GM11168 (cell line): ENCODE measurements at regions not wholly inside any gene's neighbourhood (a gene's known extent, or its start where the extent isn't known, plus 50 kb on each side); places are given as distances from the start of the nearest gene placed in this dataset.

Experiments used
- in situ Hi-C: fragments of 300-500 bp; cut with MboI; formaldehyde crosslinking; loops from one replicate; pipeline ENCODE4 v1.12.0; 2022; ENCODE audit warnings: low sequenced_read_pairs; ENCODE audit not compliant: unreplicated experiment

DNA sequence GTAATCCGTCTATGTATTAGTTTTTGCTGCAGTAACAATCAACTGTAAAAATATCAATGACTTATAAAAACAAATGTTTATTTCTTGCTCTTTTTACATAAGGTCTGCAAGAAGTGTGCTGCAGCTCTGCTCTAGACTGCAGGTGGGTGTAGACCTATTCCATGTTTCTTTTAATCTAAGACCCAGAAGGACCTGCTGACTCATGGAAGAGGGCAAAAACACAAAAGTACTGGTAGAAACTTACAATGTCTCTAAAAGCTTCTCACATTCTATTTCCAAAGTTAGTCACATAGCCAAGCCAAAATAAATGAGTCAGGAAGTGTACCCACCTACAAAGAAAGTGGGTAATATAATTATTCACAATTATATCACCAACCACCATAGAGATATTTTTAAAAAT is 435.9 kb upstream of the FAT3 start:
- in situ Hi-C loops, result no loop called here

DNA sequence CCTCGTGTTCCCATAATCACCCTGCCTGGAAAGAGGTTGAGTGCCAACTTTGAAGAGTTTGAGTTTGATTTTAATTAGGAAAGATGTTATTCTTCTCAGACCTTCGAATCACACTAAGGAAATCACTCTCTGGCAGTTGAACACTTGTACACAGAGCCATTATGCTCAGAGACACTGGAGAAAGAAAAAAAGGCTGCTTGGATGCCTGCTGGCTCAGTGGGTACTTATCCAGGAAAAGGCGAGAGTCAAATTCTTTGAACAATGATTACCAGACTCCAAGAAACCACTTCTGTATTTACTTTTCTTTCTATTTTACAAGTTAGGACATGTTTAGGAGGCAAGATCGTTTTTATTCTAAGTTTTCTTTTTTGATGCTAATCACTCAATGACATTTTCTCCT is 438.5 kb upstream of the FAT3 start:
- in situ Hi-C loops, result no loop called here

DNA sequence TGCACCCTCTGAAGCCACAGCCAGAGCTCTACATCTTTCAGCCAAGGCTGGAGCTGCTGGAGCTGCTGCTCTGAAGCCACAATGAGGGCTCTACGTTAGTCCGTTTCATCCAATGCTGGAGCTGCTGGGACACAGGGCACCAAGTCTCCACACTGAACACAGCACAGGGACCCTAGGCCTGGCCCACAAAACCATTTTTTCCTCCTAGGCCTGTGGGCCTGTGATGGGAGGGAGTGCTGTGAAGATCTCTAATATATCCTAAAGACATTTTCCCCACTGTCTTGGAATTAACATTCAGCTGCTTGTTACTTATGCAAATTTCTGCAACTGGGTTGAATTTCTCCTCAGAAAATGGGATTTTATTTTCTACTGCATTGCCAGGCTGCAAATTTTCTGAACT is 441.4 kb upstream of the FAT3 start:
- in situ Hi-C loops, result no loop called here

DNA sequence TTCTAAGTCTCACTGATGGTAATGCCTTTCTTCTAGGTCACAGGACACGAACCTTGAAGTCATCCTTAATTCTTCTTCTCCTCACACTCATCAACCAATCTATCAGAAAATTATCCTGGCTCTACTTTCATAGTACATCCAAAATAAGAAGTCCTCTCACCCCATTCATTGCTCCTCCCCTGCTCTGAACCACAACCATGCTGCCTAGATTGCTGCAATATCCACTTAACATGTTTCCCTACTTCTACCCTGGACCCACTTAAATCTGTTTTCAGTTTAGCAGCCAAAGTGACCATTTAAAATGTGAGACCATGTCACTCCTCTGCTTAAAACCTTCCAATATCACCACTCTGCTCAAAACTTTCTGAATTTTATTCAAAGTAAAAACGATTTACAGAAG is 445.9 kb upstream of the FAT3 start:
- in situ Hi-C loops, result no loop called here

DNA sequence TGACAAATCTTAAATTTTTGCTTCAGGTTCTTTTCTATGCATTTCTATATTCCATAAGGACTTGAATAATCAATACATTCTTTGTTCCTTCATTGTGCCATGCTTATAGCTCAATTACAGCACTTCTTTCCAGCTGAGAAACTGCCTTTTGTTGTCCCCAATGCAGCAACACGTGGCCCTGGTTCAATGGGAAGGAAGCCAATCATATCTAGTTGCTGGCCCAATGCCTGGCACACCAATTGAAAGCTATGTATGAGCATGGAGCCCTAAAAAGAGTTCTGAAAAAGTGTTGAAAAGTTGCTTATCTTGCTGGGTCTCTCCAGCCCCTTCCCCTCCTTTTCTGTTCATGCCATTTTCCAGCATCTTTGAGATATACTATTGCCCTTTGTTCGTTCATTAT is 448.0 kb upstream of the FAT3 start:
- in situ Hi-C loops, result no loop called here

DNA sequence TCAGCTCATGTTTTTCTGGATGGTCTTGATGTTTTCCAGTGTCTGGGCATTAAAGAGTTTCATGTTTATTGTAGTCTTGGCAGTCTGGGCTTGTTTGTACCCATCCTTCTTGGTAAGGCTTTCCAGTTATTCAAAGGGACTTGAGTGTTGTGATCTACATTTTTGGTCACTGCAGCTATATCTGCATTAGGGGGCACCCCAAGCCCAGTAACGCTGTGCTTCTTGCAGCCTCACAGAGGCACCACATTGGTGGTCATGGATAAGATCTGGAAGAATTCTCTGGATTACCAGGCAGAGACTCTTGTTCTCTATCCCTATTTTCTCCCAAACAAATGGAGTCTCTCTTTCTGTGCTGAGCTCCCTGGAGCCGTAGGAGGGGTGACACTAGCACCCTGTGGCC is 451.5 kb upstream of the FAT3 start:
- in situ Hi-C loops, result no loop called here

DNA sequence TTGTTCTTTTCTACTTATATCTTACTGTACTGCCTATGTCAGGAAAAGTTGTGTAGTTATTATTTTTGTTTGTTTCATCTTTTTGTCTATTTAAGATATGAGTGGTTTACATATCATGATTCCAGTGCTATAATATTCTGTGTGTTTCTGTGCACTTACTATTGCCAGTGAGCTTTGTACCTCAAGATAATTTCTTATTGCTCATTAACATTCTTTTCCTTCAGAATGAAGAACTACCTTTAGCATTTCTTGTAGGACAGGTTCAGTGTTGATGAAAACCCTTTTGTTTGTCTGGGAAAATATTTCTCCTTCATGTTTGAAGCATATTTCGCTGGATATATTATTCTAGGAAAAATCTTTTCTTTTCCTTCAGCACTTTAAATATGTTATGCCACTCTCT is 452.7 kb upstream of the FAT3 start:
- in situ Hi-C loops, result no loop called here

DNA sequence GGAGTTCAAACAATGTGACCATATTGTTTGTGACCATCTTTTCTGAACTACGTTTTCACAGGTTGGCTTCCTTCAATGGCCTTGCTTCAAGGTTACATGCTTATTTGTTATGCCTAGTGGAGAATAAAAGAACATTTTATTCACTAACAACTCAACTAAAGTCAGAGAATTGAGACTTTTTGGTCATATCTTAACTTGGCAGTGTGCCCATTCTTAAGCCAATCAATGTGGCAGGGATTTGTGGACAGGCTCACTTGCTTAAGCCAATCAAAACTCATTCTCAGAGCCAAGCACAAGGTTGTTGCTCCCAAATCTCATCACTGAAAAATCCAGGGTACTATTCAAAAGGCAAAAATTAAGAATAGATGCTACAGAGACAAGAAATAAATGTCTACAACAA is 455.8 kb upstream of the FAT3 start:
- in situ Hi-C loops, result no loop called here

DNA sequence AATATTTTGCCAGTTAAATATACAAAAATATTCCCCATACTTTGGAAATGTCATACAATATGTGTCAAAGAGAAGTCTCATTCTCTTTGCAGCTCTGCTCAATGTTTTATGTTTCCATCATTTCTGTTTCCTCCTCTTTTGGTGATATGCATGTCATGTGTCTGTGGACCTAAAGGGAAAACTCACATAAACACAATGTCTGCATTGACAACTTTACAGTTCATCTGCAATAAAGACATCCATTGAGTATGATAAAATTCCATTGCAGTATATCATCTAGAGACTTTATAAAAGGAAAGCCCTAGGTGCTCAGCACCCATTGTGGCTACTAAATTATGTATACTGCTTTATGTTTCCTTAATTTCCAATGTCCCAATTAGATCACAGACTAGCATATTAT is 461.3 kb upstream of the FAT3 start:
- in situ Hi-C loops, result no loop called here

DNA sequence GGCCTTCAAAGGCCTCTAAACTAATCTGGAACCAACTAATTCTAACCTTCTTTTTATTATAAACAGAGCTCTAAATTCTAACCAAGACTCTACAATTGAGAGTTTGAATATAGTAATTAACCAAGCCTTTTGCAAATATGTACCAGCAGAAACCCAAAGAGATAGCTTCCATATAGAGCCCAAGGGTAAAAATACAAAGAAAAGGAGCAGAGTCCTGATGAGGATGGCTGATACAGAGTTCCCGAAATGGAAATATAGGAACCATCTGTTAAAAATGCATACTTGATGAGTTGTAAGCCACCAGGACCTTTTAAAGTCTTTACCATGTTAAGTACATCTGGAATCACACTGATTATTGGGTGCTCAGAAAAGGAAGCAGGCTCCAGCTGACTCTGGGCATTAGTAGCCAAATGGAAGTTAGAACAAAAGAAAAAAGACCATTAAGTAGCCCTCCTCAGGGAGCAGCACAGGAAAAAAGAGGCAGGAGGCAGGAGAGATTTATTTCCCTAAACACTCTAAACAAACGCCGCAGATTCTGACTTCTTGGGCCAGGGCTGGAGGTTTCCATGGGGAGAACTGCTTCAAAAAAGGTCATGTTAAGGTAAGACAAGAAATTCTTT is 463.1 kb upstream of the FAT3 start:
- in situ Hi-C loops, result no loop called here

DNA sequence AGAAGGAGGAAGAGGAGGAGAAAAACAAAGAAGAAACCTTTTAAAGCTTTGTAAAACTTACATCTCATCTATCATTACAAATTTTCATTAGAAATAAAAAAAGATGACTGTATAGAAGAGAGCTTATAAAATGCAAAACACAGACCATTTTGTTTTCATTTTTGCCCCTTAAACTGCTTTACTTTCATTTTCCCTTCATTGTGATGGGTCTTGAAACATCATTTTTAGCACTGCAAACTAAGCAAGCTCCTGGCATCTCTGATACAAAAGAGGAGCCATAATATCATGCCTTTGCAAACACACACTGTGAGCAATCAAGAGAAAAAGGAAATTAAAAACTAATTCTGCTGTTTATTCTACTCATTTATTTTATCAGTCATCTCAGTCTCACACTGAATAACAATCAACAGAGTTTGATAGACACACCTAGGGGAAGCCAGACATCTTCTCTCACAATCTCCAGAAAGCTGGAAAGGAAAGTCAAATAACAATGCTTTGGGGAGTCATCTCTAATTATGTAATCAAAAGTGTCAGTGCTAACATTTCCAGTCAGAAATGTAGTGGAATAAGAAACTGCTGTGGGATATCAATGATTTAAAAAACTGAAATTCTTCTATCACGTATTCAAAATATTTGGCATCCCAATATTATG is 467.7 kb upstream of the FAT3 start:
- in situ Hi-C loops, result no loop called here

DNA sequence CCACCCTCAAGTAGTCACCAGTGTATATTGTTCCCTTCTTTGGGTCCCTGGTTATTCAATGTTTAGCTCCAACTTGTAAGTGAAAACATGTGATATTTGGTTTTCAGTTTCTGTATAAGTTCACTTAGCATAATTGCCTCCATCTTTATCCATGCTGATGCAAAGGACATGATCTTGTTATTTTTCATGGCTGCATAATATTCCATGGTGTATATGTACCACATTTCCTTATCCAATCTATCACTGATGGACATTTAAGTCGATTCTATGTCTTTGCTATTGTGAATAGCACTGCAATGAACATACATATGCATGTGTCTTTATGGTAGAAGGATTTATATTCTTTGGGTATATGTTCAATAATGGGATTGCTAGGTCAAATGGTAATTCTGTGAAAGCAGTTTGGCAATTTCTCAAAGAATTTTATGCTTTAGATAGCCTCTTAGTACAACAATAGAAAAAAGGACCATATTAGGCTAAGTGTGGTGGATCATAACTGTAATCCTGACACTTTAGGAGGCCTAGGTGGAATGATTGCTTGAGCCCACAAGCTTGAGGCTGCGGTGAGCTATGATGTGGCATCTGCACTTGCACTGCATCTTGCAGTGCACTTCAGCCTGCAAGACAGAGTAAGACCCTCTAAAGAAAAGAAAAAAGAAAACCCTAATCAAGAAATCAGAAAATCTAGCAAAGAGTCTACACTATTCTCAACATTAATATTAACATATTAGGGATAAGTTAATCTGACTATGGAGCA is 468.5 kb upstream of the FAT3 start:
- in situ Hi-C loops, result no loop called here

DNA sequence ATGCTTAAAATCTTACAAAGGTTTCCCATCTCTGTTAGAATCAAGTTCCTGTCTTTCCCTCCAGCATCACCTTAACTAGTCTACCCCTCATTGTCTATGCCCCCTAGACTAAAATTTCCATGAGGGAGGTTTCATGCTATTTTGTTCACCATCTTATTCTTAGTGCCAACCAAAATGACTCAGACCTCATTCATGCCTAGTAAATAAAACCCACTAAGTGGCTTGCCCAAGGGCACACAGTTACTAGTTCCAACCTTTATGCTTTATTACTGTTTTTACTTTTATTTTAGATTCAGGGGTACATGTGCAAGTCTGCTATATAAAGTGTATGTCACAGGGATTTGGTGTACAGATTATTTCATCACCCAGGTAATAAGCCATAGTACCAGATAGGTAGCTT is 469.1 kb upstream of the FAT3 start:
- in situ Hi-C loops, result no loop called here

DNA sequence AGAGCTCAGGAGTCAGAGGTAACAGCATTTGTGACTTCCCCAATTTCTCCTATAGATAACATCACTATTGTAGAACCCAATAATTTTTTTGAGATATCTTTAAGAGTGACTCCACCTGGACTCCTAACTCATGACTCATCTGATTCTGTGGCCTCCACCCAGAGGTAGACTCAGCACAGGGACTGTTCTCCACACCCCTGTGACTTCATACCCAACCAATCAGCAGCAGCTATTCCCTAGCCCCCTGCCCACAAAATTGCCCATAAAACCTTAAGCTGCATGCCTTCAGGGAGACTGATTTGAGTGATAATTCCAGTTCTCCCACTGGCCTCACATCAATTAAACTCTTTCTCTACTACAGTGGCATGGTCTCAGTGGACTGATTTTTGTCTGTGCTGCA is 475.4 kb upstream of the FAT3 start:
- in situ Hi-C loops, result no loop called here

DNA sequence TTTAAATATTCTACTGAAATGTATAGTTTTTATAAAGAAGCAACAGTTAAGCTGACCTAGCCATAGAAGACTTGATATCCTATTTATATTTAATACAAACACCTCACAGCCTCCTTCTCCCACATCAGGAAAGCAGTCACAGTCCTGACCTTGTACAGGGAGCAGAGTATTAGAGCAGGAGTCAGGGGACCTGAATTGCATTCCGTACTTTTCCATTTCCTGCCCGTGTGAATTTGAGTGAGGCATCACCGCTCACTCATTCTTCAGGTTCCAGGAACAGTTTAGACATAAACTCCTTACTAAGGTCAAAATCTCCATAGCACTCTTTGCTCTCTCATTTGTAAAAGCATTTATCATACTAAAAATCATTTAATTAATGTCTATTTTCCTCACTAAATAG is 482.5 kb upstream of the FAT3 start:
- in situ Hi-C loops, result no loop called here

DNA sequence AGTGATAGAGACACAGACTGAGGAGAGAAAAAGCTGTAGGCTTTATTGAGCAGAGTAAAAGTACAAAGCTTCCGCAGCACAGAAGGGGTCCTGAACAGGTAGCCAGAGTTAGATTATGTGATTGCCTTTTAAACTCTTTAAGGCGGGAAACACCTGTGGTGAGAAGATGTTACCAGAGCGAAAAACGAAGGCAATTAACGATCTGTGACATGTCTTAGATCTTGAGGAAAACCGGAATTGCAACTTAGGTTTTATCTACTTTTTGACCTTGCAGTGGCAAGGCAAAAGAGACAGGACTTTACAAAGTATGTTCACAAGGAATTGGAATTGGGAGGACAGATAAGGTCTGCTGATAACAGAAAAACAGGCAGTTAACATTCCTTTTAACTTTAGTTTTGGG is 493.6 kb upstream of the FAT3 start:
- in situ Hi-C loops, result no loop called here

DNA sequence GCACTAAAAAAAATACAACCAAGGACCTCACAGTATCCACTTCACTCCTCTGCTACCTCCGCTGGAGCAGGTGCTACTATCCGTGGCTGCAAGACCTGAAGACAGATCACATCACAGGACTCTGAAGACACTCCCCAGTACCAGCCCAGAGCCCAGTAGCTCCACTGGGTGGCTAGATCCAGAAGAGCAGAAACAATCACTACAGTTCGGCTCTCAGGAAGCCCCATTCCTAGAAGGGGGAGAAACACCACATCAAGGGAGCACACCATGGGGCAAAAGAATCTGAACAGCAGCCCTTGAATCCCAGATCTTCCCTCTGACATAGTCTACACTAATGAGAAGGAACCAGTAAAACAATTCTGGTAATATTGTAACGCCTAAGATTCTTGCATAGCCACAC is 494.0 kb upstream of the FAT3 start:
- in situ Hi-C loops, result no loop called here

DNA sequence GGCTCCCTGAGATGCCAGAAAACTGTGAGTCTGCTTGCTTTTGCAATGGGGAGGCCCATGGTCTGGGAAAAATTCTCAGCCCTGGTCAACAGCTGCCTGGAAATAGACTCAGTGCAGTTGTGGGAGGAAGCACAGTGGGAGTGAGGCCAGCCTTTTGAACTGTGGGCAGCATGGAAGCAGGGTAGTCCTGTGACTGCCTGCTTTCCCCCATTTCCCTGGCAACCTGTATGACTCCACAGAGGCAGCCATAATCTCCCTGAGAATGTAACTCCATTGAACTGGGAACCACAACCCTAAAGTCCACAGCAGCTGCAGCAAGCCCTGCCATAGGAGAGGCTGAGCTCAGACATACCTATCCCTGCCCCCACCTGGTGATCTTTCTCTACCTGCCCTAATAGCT is 494.6 kb upstream of the FAT3 start:
- in situ Hi-C loops, result no loop called here

DNA sequence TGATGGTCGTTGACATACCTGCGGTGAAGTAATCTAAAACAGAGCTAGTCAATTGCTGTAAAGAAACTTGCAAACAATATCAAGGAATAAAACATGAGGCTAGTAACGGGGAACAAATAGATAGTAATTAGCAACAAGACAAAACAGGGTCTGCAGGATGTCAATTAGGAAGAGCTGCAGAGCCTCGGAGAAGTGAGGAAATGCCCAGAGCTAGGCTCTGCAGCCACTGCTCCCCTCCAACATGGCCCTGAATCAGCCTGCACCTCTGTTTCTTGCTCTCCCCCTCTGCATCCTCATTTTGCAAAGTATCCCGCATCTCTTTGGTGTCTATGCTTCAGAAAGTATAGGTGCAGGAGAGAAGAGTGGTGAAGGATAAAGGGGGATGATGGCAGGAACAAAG is 507.4 kb upstream of the FAT3 start:
- in situ Hi-C loops, result no loop called here

DNA sequence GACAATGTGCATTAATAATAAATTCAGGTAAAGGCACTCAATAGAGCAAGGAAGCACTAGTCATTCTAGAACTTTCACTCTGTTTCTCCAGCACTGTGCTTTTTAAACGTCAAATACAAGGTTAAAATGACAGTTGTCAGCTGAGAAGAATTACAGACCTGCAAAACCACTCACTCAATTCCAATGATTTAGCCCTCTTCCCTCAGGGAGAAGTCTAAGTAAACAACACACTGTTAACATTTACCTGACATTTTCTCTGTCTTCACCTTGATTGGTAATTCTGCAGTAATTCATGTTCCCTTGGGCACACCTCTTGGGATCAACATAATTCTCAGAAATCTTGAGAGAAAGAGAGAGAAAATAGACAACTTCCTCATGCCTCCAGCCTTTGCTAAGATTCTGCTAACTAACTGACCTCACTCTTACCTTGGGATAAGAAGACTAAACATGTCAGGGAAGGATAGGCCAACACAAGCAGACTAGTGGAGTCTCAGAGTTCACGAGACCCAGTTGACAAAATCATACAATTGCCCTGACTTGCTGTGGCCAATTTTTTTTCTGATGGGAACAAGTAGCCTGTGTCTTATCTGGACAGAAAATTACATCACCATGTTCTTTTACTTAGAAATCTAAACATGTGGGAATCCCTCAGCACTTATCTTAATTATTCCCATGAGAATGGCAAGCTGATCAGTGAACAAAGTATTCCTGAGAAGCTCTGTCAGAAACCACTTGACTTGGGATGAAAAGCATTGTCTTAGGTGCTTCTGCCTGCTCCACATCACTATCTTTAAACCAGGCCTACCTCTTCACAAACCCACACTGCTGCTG is 516.8 kb upstream of the FAT3 start:
- in situ Hi-C loops, result no loop called here

DNA sequence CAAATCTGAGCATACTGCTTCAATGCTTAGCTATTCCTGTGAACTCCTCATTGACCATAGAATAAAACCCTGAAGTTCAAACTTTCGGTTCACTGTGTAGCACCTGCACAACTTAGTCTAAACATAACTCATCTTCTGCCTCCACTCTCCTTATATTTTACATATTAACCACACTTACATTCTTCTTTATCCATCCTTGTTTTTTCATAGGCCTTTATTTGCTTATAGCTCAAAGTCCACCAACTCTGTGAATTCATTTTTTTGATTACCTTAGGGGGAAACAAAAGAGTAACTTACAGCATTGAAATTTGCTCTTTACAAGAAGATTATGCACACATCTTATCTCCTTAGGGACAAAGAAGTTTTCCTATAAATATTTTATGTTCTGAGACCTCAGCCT is 521.6 kb upstream of the FAT3 start:
- in situ Hi-C loops, result no loop called here
